Adrenal gland (tissue), 9 donors: ENCODE measurements at regions not wholly inside any gene's neighbourhood (a gene's known extent, or its start where the extent isn't known, plus 50 kb on each side); places are given as distances from the start of the nearest gene placed in this dataset.

Experiments used
- DNase-seq, 7 donors: peaks; one replicate each; pipeline ENCODE4 v3.0.0-alpha.2; 2019 to 2020
- H3K27ac ChIP-seq, 5 donors: fragments of 200-600 bp; sonication (generic) in 4 of 5; 1 replicate in 3 of 5; 2 replicates in 2 of 5; pipeline versions ENCODE4 v1.5.1 to v1.8.0; 2016 to 2020; ENCODE audit warnings: mild to moderate bottlenecking in 1 of 5
- H3K27me3 ChIP-seq: fragments of 200-600 bp; 2 replicates; pipeline ENCODE4 v1.8.0; 2021
- H3K36me3 ChIP-seq, 2 donors: fragments of 200-600 bp; replicated peaks in 1 of 2; 1 replicate in 1 of 2; 2 replicates in 1 of 2; pipeline versions ENCODE4 v1.5.1 to v1.8.0; 2018 to 2022
- H3K4me1 ChIP-seq, 2 donors: fragments of 200-600 bp; replicated peaks in 1 of 2; 1 replicate in 1 of 2; 2 replicates in 1 of 2; pipeline versions ENCODE4 v1.5.1 to v1.8.0; 2018 to 2021
- H3K4me3 ChIP-seq, 4 donors: fragments of 200-600 bp; sonication (generic) in 3 of 4; one replicate each; pipeline ENCODE4 v1.5.1; 2016 to 2018
- H3K9me3 ChIP-seq, 3 donors: fragments of 200-600 bp; sonication (generic) in 1 of 3; replicated peaks in 1 of 3; 1 replicate in 2 of 3; 2 replicates in 1 of 3; pipeline versions ENCODE4 v1.5.1 to v1.8.0; 2016 to 2021
- CTCF ChIP-seq, 6 experiments: fragments of 450-650 bp in 4 of 6; fragments of 200-600 bp in 2 of 6; sonication (generic) in 1 of 6; IDR thresholded peaks; 1 replicate in 5 of 6; 2 replicates in 1 of 6; pipeline versions ENCODE4 v1.5.1 to v1.8.0; 2016 to 2021; ENCODE audit warnings: antibody characterized with exemption in 6 of 6, mild to moderate bottlenecking in 2 of 6, moderate library complexity in 1 of 6
- POLR2A ChIP-seq, 2 donors: fragments of 450-650 bp; IDR thresholded peaks; one replicate each; pipeline ENCODE4 v1.6.1; 2017; ENCODE audit warnings: antibody characterized with exemption in 2 of 2, mild to moderate bottlenecking in 2 of 2, moderate library complexity in 1 of 2
- WGBS, 4 donors: extraction: QIAGEN DNeasy Blood & Tissue Kit in 2 of 4; methylation state at CpG; one replicate each; pipeline versions ENCODE4 v1.1.5 to v1.1.7; 2013 to 2017; 5-methylcytosine and 5-hydroxymethylcytosine counted together
- intact Hi-C, 2 donors: fragments of 100-400 bp; cut with DNase I; formaldehyde crosslinking; loops; one replicate each; pipeline versions ENCODE4 v1.14.1 to v1.15.0; 2022 to 2023
- donor health status: healthy with polysubstance abuse.
- donor health status: Bipolar disorder and iron deficiency.
- donor health status: DM: yes; HTN: yes; CAD: no.
- donor health status: DM: no; HTN: no; CAD: no.
- donor health status: DM: no; HTN: no; CAD: no.

GRCh38 chr5:91607675-91608074 lies 224.6 kb upstream of the ARRDC3 start:
- Histone ChIP-seq H3K36me3 (no peaks in the 10 kb centered on the region), H3K27me3 (no peaks in the 10 kb centered on the region), H3K4me3 (no peak overlapping the region), H3K9me3 (peaks cover 0 to 8% (median 0%) of the 10 kb centered on the region in 3 donors), H3K4me1 (no peaks in the 10 kb centered on the region), H3K27ac (no peak overlapping the region)
- intact Hi-C loops = no loop called here
- DNase-seq = no peak
- TF ChIP-seq CTCF (IDR thresholded peaks at IDR 0.05) (no peak), POLR2A (IDR thresholded peaks at IDR 0.05) (no peak)

GRCh38 chr5:91599863-91600262 lies 216.7 kb upstream of the ARRDC3 start:
- Histone ChIP-seq H3K4me1 (no peaks in the 10 kb centered on the region), H3K9me3 (no peaks in the 10 kb centered on the region), H3K27ac (no peak overlapping the region), H3K36me3 (no peaks in the 10 kb centered on the region), H3K27me3 (no peaks in the 10 kb centered on the region), H3K4me3 (no peak overlapping the region)
- DNase-seq = no peak
- no peak for TF ChIP-seq POLR2A (IDR thresholded peaks at IDR 0.05)
- TF ChIP-seq CTCF (IDR thresholded peaks at IDR 0.05) = no peak
- 67 to 76% (median 71%) methylated on average over 5 of the region's 5 CpGs for WGBS, 4 donors
- intact Hi-C loops = no loop called here

- H3K4me3 ChIP-seq = no peak overlapping the region
- no peaks in the 10 kb centered on the region for H3K4me1 ChIP-seq
- WGBS, 4 donors = 71 to 80% (median 76%) methylated on average over 2 of the region's 2 CpGs
- no peaks in the 10 kb centered on the region for H3K27me3 ChIP-seq
- no peaks in the 10 kb centered on the region for H3K36me3 ChIP-seq
- no peaks in the 10 kb centered on the region for H3K9me3 ChIP-seq
- H3K27ac ChIP-seq = no peak overlapping the region
- no peak for DNase-seq
- TF ChIP-seq CTCF (IDR thresholded peaks at IDR 0.05) (no peak), POLR2A (IDR thresholded peaks at IDR 0.05) (no peak)
- intact Hi-C loops = no loop called here
These were observed 215.1 kb upstream of the ARRDC3 start for GRCh38 chr5:91598216-91598615.

- Histone ChIP-seq H3K27me3 (no peaks in the 10 kb centered on the region), H3K4me3 (no peak overlapping the region), H3K9me3 (no peaks in the 10 kb centered on the region), H3K36me3 (no peaks in the 10 kb centered on the region), H3K27ac (no peak overlapping the region), H3K4me1 (no peaks in the 10 kb centered on the region)
- 76 to 84% (median 82%) methylated on average over 3 of the region's 3 CpGs for WGBS, 4 donors
- intact Hi-C loops = no loop called here
- TF ChIP-seq POLR2A (IDR thresholded peaks at IDR 0.05) = no peak
- no peak for TF ChIP-seq CTCF (IDR thresholded peaks at IDR 0.05)
- DNase-seq = no peak
These were observed 212.3 kb upstream of the ARRDC3 start for GRCh38 chr5:91595424-91595823.
